ENCODE measurements at regions not wholly inside any gene's neighbourhood (a gene's known extent, or its start where the extent isn't known, plus 50 kb on each side); places are given as distances from the start of the nearest gene placed in this dataset.

DNA sequence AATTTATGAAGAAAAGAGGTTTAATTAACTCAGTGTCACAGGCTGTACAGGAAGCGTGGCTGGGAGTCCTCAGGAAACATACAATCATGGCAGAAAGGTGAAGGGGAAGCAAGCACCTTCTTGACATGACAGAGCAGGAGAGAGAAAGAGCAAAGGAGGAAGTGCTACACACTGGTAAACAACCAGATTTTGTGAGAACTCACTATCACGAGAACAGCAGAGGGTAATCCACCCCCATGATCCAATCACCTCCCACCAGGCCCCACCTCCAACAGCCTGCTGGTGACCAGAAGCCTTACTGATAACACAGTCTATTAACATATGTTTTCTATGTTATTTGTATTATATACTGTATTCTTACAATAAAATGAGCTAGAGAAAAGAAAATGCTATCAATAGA lies 254.8 kb downstream of the PCDH10 start:
- H3K27ac ChIP-seq (ENCODE audit: low read depth, low read length), result no peak overlapping the region
- no peak overlapping the region for H3K9ac ChIP-seq (ENCODE audit: low read depth in 1 of 2, low read length in 2 of 2)
- peaks cover 0 to 9% of the 10 kb centered on the region in 2 donors for H3K9me3 ChIP-seq (ENCODE audit: control insufficient read depth in 1 of 2, low read length in 2 of 2)
- H3K36me3 ChIP-seq (ENCODE audit: control insufficient read depth in 1 of 2, insufficient read depth in 2 of 2, low read length in 2 of 2), result no peaks in the 10 kb centered on the region
- no peak overlapping the region for H3K4me3 ChIP-seq (ENCODE audit: low read depth in 1 of 2, low read length in 2 of 2)
- no peaks in the 10 kb centered on the region for H3K4me1 ChIP-seq (ENCODE audit: control insufficient read depth in 1 of 2, insufficient read depth in 2 of 2, low read length in 2 of 2)
- no peaks in the 10 kb centered on the region for H3K27me3 ChIP-seq (ENCODE audit: control insufficient read depth in 1 of 2, insufficient read depth in 2 of 2, low read length in 2 of 2)

DNA sequence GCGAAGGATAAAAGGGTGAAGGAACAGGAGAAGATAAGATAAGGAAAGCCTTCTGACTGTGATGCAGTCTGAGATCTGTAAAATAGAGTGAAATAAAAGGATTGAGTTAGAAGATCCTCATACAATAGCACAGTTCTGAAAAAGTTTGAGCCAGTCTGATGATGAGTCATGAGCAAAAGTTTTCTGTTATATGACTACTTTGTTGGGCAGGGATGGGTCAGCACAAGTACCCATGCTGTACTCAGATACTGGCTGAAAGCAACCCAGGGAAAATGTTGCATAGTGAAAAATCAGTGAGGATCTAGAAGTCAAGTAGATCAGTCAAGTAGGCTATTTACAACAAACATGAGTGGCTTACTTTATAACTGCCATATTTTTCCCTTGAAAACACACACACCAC lies 253.5 kb downstream of the PCDH10 start:
- Histone ChIP-seq H3K9ac (ENCODE audit: low read depth in 1 of 2, low read length in 2 of 2) (no peak overlapping the region), H3K9me3 (ENCODE audit: control insufficient read depth in 1 of 2, low read length in 2 of 2) (peaks cover 0 to 9% of the 10 kb centered on the region in 2 donors), H3K36me3 (ENCODE audit: control insufficient read depth in 1 of 2, insufficient read depth in 2 of 2, low read length in 2 of 2) (no peaks in the 10 kb centered on the region), H3K27ac (ENCODE audit: low read depth, low read length) (no peak overlapping the region), H3K4me1 (ENCODE audit: control insufficient read depth in 1 of 2, insufficient read depth in 2 of 2, low read length in 2 of 2) (no peaks in the 10 kb centered on the region), H3K4me3 (ENCODE audit: low read depth in 1 of 2, low read length in 2 of 2) (no peak overlapping the region), H3K27me3 (ENCODE audit: control insufficient read depth in 1 of 2, insufficient read depth in 2 of 2, low read length in 2 of 2) (no peaks in the 10 kb centered on the region)

DNA sequence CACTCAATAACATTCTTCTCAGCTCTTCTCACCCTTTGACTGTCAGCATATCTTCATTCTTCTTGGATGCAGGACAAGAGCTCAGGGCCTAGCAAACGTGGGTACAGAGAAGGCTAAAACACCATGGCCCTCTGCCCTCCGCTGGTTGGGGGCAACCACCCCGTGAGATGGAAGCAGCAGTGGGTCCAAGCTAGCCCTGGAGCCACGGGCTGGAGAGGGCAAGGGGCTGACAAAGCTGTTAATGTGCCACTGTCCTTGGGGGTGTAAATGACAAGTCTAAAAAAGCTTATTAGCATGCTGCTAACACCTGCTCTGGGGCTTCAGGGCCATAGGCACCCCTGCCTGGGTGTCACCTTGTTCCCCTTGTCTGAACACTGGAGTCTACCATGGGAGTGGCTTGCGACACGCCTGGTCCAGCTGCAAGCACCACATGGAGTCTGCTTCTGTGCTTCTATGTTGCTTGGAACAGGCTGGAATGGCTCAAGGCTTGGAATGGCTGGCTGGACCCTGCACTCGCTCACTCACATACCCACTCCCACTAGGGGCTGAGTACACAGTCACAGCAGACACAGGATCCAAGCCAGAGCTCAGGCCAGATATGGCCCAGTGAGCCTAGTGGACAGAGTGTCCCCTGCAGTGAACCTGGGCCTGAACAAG lies 246.0 kb downstream of the PCDH10 start:
- Histone ChIP-seq H3K27ac (ENCODE audit: low read depth, low read length) (no peak overlapping the region), H3K4me3 (ENCODE audit: low read depth in 1 of 2, low read length in 2 of 2) (no peak overlapping the region), H3K9ac (ENCODE audit: low read depth in 1 of 2, low read length in 2 of 2) (no peak overlapping the region), H3K27me3 (ENCODE audit: control insufficient read depth in 1 of 2, insufficient read depth in 2 of 2, low read length in 2 of 2) (no peaks in the 10 kb centered on the region), H3K36me3 (ENCODE audit: control insufficient read depth in 1 of 2, insufficient read depth in 2 of 2, low read length in 2 of 2) (no peaks in the 10 kb centered on the region), H3K9me3 (ENCODE audit: control insufficient read depth in 1 of 2, low read length in 2 of 2) (peaks cover 0 to 3% of the 10 kb centered on the region in 2 donors), H3K4me1 (ENCODE audit: control insufficient read depth in 1 of 2, insufficient read depth in 2 of 2, low read length in 2 of 2) (no peaks in the 10 kb centered on the region)

DNA sequence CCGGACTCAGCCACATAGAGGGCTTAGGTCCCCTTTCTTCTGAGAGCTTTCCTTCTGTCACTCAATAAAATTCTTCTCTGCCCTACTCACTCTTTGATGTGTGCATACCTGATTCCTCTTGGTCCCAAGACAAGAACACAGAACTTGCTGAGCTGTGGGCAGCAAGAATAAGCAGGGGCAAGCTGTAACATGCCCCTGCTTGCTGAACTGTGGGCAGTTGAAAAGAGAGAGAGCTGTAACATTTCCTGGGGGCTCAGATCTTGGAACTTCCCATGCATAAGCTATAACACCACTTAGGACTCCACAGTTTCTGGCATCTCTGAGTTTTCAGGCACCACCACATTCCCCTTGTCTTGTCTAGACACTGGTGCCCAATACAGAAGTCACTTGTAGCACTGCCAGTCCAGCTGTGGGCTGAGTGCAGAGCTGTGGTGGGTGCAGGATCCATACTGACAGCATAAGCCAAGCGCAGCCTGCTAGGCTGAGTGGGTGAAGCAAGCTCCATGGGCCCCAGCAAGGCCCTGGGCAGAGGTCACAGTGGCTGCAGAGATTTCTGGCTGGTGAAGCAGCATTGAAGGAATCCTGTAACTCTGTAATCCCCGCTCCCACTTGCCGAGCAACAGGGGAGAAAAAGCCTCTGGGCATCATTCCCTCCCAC lies 241.2 kb downstream of the PCDH10 start:
- Histone ChIP-seq H3K36me3 (ENCODE audit: control insufficient read depth in 1 of 2, insufficient read depth in 2 of 2, low read length in 2 of 2) (no peaks in the 10 kb centered on the region), H3K4me3 (ENCODE audit: low read depth in 1 of 2, low read length in 2 of 2) (no peak overlapping the region), H3K9me3 (ENCODE audit: control insufficient read depth in 1 of 2, low read length in 2 of 2) (peaks cover 0 to 9% of the 10 kb centered on the region in 2 donors), H3K9ac (ENCODE audit: low read depth in 1 of 2, low read length in 2 of 2) (no peak overlapping the region), H3K4me1 (ENCODE audit: control insufficient read depth in 1 of 2, insufficient read depth in 2 of 2, low read length in 2 of 2) (no peaks in the 10 kb centered on the region), H3K27ac (ENCODE audit: low read depth, low read length) (no peak overlapping the region), H3K27me3 (ENCODE audit: control insufficient read depth in 1 of 2, insufficient read depth in 2 of 2, low read length in 2 of 2) (no peaks in the 10 kb centered on the region)

DNA sequence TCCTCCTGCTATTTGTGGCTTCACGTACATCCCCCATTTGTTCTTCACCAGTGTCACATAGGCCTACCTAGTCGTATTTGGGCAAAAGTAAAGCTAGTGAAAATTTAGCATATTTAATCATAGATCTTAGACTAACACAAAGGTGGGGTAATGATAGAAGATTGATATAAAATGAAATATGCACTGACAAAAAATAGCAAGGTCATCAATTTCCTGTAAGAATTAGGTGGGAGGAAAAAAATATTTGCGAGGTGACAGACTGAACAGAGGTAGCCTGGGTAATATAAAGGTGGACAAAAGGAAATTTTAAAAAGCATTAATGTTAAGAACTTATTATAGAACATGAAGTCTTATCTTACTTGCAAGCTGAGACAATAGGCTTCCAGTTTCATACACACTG lies 239.9 kb downstream of the PCDH10 start:
- H3K9ac ChIP-seq (ENCODE audit: low read depth in 1 of 2, low read length in 2 of 2), result no peak overlapping the region
- H3K36me3 ChIP-seq (ENCODE audit: control insufficient read depth in 1 of 2, insufficient read depth in 2 of 2, low read length in 2 of 2), result no peaks in the 10 kb centered on the region
- peaks cover 2 to 9% of the 10 kb centered on the region in 2 donors for H3K9me3 ChIP-seq (ENCODE audit: control insufficient read depth in 1 of 2, low read length in 2 of 2)
- H3K4me1 ChIP-seq (ENCODE audit: control insufficient read depth in 1 of 2, insufficient read depth in 2 of 2, low read length in 2 of 2), result no peaks in the 10 kb centered on the region
- no peak overlapping the region for H3K4me3 ChIP-seq (ENCODE audit: low read depth in 1 of 2, low read length in 2 of 2)
- H3K27me3 ChIP-seq (ENCODE audit: control insufficient read depth in 1 of 2, insufficient read depth in 2 of 2, low read length in 2 of 2), result no peaks in the 10 kb centered on the region
- H3K27ac ChIP-seq (ENCODE audit: low read depth, low read length), result no peak overlapping the region

DNA sequence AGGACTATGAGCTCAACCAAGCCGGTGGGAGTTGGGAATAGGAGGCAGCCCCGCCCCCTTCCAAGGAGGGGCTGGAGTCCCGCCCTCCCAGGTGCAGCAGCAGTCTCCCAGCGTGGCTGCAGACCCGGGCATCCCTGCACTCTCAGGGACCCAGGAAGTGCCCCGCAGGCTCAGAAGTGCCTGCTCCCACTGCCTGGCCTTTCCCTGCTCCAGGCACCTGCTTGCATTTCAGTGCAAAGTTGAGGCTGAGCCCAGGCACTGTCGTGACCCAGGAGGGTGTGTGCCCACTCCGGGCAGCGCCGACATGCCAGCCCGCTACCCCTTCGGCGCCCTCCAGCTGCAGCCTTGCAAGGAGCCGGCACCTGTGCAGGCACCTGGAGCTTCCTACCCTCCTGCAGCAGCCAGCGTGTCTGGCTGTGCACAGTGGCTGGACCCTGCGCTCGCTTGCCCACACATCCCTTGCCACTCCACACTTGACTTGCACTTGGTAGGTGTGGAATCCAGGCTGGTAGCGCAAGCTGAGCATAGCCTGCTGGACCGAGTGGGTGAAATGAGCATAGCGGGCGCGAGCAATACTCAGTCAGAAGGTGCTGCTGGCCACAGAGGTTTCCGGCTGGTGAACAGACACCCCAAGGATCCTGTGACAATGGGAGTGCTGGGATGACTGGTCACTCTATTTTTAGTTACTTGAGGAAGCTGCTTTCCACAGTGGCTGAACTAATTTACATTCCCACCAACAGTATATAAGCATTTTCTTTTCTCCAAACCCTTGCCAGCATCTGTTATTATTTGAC lies 236.3 kb downstream of the PCDH10 start:
- Histone ChIP-seq H3K4me3 (ENCODE audit: low read depth in 1 of 2, low read length in 2 of 2) (no peak overlapping the region), H3K27me3 (ENCODE audit: control insufficient read depth in 1 of 2, insufficient read depth in 2 of 2, low read length in 2 of 2) (no peaks in the 10 kb centered on the region), H3K4me1 (ENCODE audit: control insufficient read depth in 1 of 2, insufficient read depth in 2 of 2, low read length in 2 of 2) (no peaks in the 10 kb centered on the region), H3K36me3 (ENCODE audit: control insufficient read depth in 1 of 2, insufficient read depth in 2 of 2, low read length in 2 of 2) (no peaks in the 10 kb centered on the region), H3K9ac (ENCODE audit: low read depth in 1 of 2, low read length in 2 of 2) (no peak overlapping the region), H3K27ac (ENCODE audit: low read depth, low read length) (no peak overlapping the region), H3K9me3 (ENCODE audit: control insufficient read depth in 1 of 2, low read length in 2 of 2) (peaks cover 2 to 8% of the 10 kb centered on the region in 2 donors)

DNA sequence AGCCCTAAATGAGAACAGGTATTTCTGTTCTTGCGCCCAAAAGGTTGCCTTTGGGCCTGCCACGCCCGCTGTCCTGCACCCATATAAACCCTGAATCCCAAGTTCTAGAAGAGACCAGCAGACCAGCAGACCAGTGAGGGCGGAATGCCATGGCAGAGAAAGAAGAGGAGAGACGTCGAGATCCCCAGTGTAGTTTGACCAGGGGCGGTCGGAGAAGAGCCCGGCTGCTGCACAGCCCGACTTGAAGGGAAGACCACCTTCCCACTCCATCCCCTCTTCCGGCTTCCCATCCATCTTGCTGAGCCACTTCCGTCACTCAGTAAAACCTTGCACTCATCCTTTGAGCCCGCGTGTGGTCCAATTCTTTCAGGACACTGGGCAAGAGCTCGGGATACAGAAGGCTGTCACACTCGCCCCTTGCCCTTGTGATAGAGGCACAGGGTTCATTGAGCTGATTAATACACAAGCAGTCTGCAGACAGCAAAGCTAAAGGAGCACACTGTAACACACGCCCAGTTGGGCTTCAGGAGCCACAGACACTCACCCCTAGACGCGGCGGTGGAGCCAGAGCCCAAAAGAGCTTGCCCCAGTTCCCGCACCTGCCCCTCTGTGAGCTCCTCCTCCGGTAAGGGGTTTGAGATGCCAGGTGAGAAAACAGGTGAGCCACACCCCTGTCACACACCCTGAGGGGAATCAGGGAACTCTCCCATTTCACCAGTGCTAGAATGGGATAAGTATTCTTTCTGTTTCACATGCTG lies 230.8 kb downstream of the PCDH10 start:
- Histone ChIP-seq H3K27ac (ENCODE audit: low read depth, low read length) (no peak overlapping the region), H3K4me3 (ENCODE audit: low read depth in 1 of 2, low read length in 2 of 2) (no peak overlapping the region), H3K36me3 (ENCODE audit: control insufficient read depth in 1 of 2, insufficient read depth in 2 of 2, low read length in 2 of 2) (no peaks in the 10 kb centered on the region)

DNA sequence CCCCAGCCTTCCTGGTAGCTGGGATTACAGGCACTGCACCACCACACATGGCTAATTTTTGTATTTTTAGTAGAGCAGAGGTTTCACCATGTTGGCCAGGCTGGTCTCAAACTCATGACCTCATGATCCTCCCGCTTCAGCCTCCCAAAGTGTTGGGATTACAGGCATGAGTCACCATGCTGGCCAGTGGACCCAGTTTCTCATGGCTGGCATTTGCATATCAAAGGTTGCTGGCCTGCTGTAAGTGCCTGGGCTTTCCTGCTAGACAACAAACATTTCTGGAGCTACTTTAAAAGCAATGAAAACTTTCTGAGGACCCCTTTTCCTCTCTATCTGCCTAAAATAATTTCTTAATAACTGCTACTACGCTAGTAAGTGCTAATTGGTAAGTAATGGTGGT lies 228.2 kb downstream of the PCDH10 start:
- H3K4me1 ChIP-seq (ENCODE audit: control insufficient read depth in 1 of 2, insufficient read depth in 2 of 2, low read length in 2 of 2), result no peaks in the 10 kb centered on the region
- peaks cover 0 to 4% of the 10 kb centered on the region in 2 donors for H3K9me3 ChIP-seq (ENCODE audit: control insufficient read depth in 1 of 2, low read length in 2 of 2)
- H3K36me3 ChIP-seq (ENCODE audit: control insufficient read depth in 1 of 2, insufficient read depth in 2 of 2, low read length in 2 of 2), result no peaks in the 10 kb centered on the region
- no peak overlapping the region for H3K4me3 ChIP-seq (ENCODE audit: low read depth in 1 of 2, low read length in 2 of 2)
- H3K9ac ChIP-seq (ENCODE audit: low read depth in 1 of 2, low read length in 2 of 2), result no peak overlapping the region
- no peaks in the 10 kb centered on the region for H3K27me3 ChIP-seq (ENCODE audit: control insufficient read depth in 1 of 2, insufficient read depth in 2 of 2, low read length in 2 of 2)
- H3K27ac ChIP-seq (ENCODE audit: low read depth, low read length), result no peak overlapping the region

More for the DNA sequence above, 230.8 kb downstream of the PCDH10 start:
- Histone ChIP-seq H3K9me3 (ENCODE audit: control insufficient read depth in 1 of 2, low read length in 2 of 2) (peaks cover 0 to 7% of the 10 kb centered on the region in 2 donors), H3K27me3 (ENCODE audit: control insufficient read depth in 1 of 2, insufficient read depth in 2 of 2, low read length in 2 of 2) (no peaks in the 10 kb centered on the region), H3K4me1 (ENCODE audit: control insufficient read depth in 1 of 2, insufficient read depth in 2 of 2, low read length in 2 of 2) (no peaks in the 10 kb centered on the region), H3K9ac (ENCODE audit: low read depth in 1 of 2, low read length in 2 of 2) (no peak overlapping the region)

DNA sequence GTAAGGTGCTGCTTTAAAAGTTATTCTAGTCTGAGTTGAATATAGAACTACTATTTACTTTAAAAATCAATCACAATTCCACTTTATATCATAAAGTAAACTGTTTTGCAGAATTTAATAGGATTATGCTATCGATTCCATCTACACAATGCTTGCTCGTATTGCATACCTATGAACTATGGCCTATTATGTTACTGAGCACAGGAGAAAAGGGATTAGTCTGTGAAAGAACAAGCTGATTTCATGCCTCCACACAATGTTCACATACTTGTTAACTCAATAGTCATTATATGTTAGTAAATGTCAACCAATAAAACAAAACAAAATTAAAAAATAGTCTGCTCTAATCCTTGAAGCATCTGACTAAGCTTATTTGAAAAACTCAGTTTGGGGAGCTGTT lies 223.6 kb downstream of the PCDH10 start:
- H3K36me3 ChIP-seq (ENCODE audit: control insufficient read depth in 1 of 2, insufficient read depth in 2 of 2, low read length in 2 of 2), result no peaks in the 10 kb centered on the region
- H3K27ac ChIP-seq (ENCODE audit: low read depth, low read length), result no peak overlapping the region
- H3K9me3 ChIP-seq (ENCODE audit: control insufficient read depth in 1 of 2, low read length in 2 of 2), result peaks cover 4% of the 10 kb centered on the region in 2 donors
- H3K4me1 ChIP-seq (ENCODE audit: control insufficient read depth in 1 of 2, insufficient read depth in 2 of 2, low read length in 2 of 2), result no peaks in the 10 kb centered on the region
- no peaks in the 10 kb centered on the region for H3K27me3 ChIP-seq (ENCODE audit: control insufficient read depth in 1 of 2, insufficient read depth in 2 of 2, low read length in 2 of 2)
- H3K9ac ChIP-seq (ENCODE audit: low read depth in 1 of 2, low read length in 2 of 2), result no peak overlapping the region
- H3K4me3 ChIP-seq (ENCODE audit: low read depth in 1 of 2, low read length in 2 of 2), result no peak overlapping the region
